Stimulated activated naive CD4-positive, alpha-beta T cell treated with Interleukin-2 at 50 U/mL for 16 hours (primary cell): ENCODE measurements at regions not wholly inside any gene's neighbourhood (a gene's known extent, or its start where the extent isn't known, plus 50 kb on each side); places are given as distances from the start of the nearest gene placed in this dataset.

Experiments used
- DNase-seq: peaks from one replicate; lab custom pipeline; 2025; lab: John Stamatoyannopoulos, UW

DNA sequence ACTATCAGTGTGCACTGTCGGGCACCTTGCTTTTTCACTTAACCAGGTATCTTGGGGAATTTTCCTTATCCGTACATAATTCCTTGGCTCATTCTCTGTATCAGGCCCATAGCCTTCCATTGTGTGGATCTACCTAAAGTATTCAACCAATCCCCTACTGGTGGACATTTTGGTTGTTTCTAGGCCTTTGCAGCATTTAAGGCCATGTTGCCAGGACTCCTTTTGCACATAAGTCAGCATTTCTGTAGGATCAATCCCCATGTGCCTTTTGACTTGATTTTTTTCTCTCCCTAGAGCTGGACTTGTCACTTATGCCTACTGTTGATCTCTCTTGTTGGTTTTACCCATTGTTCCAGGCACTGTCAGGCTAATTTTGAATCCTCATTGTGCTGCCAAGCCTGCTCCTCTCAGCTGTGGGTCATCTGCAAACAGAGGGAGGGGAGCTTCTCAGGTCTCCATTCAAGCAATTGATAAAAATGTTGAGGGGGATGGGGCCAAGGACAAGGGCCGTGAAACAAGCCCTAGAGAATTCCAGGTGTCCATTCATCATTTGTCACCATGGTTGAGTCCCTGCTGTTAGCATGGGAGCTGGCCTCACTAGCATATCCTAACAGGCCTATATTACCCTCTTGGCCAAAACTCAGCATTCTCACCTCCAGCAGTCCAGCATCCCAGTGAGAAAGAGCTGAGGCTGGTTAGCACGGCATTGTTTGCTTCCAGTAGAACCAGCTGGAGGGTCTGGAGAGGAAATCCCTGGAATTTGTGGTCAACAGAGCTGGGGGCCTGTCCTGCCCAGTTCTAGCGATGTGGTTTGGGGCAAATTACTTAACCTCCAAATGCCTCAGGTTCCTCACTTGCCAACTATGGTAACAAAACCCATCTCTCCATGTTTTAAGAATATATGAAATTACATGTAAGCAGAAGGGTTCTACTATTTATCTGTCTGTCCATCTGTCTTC is 178.4 kb downstream of the MRPL14 start:
- DNase-seq = no peak

DNA sequence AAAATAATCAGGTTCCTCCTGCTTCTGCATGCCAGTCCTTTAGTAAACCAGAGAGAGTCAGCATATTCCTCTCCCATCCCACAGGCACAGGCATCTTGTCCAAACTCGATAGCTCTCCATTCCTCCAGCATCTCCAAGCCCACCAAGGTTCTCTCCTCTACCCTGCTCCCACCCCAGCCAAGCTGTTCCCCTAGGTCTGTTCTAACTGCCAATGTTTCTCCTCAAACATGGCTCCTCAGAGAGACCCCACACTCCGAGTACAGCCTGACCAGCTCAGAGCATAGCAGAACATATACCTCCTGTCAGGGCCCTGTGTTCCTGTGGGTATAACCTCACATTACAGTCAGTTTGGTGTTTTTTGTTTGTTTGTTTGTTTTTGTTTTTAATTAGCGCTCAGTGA is 177.8 kb downstream of the VEGFA start:
- DNase-seq = no peak

DNA sequence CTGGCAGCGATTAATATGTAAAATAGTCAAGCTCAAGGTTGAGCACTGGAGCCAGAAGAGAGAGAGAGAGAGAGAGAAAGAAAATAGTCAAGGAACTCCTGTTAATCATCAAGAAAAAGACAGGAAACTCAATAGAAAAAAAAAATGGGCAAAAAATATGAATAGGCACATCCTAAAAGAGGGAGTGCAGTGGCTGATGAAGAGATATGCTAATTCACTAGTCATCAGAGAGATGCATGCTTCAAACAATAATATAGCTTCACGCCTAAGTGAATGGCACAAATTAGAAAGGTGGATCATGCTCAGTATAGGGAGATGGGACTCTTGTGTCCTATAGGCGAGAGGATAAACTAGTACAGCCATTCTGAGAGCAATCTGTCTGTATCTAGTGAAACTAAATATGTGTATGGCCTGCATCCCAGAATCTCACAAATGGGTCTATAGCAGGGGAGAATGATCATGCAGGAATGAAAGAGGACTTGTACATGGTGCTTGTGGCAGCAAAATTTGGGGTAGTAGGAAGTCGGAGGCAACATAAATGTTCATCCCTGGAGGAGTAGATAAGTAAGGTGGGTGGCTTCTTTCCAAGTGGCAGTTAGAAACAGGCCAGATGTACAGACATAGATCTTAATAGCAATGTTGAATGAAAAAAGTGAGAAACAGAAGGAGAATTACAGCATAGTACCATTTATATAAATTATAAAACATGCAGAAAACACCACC is 176.8 kb downstream of the VEGFA start:
- DNase-seq = no peak

DNA sequence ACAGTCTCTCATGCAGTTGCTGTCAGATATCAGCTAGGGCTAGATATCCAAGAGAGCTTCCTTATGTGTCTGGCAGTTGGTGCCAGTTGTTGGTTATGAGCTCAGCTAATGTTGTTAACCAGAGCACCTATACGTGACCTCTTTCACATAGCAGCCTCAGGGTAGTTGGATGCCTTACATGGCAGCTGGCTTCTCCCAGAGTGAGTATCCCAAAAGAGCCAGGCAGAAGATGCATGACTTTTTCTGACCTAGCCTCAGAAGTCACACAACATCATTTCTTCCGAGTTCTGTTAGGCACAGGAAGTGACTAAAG is 175.7 kb downstream of the VEGFA start:
- no peak for DNase-seq

DNA sequence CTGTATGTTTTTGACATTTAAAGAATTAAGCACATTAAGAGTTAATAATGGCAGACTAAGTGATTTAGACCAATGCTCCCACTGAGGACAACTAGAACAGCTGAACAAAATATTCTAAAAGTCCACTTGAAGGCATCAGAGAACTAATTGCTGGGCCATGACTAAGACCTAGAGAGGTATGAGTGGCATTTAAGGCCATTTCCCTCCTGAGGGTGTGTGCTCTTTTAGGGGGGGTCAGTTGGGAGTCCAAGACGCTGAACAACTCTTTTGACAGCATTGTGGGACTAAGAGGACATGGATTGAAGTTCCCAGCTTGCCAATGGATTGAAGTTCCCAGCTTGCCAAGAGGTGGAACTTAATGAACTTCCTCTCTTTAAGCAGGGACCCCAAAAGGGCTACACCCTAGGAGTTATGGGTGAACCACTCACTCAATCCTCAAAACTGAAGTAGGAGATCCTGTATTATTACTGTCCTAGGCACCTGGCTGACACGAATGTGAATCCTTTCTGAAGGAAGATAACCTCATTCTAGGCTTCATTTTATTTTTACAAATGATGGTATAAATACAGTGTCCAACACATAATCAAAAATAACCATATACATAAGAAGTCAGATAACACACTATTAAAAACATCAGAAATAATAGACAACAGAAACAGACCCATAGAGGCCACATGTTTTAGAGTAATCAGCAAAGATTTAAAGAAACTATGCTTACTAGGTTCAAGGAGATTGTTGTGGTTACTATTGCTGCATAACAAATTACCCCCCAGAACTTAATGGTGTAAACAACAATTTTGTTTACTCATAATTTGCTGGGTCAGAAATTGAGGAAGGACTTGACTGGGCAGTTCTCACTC is 175.1 kb downstream of the VEGFA start:
- no peak for DNase-seq

DNA sequence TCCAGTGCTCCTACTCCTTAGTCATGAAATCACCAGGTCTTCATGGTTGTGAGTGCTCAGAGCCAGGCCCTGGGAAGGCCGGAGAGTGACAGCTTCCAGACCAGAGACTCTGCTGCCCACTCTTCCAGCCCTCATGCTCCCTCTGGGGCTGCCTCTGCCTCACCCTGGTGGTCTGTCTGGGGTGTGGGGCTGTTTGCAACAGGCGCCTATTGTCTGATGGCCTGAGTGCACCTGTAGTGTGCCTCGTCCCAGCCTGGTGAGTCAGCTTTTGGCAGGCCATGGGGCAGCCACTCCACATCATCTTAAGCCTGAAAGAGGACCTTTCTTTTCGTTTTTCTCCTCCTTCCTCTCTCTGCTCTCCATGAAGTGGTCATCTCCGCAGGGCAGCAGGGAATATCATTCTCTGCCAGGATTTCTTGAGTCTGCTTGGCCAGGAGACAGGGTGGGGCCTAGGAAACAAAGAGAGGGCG is 173.8 kb downstream of the VEGFA start:
- DNase-seq = no peak

DNA sequence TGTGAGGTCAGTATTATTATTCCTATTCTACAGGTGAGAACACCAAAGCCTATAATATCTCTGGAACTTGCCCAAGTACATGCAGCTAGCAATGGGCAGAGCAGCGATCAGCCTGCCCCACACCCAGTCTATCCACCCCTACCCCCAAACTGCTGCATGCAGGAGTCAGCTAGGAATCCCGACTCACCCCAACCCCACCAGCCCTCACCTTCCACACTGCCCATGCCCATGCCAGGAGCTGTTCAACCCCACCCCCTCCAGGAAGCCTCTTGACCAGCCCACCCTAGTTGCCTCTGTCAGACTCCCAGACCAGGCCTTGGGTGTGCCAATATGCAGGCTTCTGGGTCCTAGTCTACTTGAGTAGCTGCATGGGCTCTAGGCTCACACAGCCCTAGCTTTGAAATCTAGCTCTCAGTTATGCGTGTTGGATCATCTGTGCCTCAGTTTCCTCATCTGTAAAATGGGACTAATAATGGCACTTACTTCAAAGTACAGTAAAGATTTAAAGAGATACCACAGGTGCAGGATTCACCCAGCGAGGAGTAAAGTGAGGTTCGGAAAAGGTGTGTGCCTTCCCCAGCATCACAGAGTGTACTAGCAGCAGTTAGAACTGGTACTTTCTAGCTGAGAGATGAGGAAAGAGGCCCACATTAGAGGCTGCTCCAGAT is 173.2 kb downstream of the VEGFA start:
- no peak for DNase-seq

DNA sequence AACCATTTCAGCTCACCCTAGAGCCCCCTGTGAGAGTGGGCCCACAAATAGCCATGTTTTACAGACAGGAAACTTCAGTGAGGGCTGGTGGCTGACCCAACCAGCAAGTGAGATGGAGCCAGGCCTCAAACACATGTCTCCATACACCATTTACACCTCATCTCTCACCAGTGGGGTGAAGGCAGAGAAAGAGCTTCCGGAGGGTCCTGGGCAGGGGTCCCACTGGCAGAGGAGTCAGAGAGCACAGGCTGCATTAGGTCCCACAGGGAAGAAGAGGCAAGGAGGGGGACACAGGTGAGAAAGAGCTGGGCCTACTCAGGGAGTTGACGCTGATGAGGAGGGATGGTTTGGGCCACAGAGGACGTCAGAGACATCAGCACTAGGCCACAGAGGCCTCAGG is 172.6 kb downstream of the VEGFA start:
- DNase-seq = no peak

DNA sequence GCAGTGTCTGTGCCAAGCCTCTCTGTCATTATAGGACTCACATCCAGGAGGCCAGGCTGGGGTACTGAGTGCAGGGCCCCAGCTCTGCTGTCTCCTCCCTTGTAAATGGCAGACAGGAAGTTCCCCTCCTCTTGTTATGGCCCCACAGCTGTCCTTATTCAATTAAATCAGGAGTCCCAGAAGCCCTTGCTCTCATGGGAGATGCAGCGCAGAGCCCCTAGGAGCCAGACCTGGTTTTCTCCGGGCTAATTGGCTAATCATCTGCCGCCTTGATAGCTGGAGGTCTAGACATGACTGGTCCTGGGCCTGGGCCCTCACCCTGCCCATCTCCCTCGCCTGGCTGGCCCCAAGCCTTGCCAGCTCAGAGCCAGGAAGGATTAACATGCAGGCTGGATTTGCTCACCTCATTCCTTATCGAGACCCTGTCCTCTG is 172.0 kb downstream of the VEGFA start:
- DNase-seq = no peak

DNA sequence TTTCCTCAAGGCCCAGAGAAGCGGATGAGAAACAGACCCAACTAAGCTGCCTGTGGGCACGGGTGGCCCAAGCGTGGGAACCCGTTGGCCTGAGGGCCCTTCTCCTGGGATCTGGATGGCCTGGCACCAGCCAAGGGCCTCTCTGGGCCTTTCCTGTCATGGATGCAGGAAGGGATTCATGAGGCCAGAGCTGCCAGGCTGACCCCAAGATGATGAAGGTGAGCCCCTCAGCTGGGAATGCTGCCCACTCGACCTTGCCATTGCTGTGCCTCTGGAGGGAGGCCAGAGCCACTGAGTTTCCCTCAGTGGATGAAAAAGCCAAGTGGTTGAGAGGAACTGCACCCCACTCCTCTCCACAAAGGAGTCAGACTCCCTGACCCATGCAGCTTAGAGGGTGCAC is 171.2 kb downstream of the VEGFA start:
- DNase-seq = no peak

DNA sequence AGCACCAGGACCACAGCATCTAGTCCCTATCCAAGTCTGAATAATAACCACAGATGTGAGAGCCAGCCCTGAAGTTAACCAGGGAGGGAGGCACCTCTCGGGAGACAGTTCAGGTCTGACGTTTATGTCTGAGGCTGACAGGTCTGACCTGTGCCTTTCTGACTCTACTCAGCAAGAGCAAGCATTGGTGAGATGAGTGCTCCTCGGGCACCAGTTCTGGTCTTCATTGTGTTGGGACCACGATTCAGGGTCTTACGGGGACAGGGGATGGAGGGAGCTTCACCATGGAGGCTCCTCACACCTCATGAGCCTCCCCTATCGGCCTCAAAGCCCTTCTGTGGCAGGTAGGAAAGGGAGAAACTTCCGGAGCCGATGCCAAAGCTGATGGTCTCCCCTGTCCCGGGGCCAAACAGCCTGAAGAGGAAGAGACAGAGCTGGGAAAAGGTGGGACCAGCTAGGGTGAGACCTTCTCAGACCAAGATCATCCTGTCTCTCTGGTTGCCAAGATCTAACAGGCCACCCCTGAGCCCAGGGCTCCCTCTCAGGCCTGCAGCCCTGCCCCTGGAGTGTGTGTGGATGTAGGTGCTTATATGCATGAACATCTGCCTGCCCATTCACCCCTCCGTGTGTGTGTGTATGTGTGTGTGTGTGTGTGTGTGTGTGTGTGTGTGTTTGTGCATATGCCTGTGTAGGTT is 170.5 kb downstream of the VEGFA start:
- no peak for DNase-seq

DNA sequence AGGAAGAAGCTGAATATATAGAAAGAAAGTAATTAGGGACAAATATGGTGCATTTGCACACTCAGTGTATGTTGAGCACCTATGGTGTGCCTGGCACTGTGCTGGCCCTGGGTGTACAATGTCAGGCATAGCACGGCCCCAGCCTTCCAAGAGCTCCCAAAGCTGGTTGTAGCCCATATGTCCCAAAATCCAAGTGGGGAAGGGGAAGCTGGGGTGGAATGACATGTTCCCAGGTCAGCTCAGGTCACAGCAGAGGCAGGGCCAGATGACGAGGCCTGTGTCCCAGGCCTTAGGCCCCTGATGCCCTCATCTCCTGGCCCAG is 170.0 kb downstream of the VEGFA start:
- no peak for DNase-seq

DNA sequence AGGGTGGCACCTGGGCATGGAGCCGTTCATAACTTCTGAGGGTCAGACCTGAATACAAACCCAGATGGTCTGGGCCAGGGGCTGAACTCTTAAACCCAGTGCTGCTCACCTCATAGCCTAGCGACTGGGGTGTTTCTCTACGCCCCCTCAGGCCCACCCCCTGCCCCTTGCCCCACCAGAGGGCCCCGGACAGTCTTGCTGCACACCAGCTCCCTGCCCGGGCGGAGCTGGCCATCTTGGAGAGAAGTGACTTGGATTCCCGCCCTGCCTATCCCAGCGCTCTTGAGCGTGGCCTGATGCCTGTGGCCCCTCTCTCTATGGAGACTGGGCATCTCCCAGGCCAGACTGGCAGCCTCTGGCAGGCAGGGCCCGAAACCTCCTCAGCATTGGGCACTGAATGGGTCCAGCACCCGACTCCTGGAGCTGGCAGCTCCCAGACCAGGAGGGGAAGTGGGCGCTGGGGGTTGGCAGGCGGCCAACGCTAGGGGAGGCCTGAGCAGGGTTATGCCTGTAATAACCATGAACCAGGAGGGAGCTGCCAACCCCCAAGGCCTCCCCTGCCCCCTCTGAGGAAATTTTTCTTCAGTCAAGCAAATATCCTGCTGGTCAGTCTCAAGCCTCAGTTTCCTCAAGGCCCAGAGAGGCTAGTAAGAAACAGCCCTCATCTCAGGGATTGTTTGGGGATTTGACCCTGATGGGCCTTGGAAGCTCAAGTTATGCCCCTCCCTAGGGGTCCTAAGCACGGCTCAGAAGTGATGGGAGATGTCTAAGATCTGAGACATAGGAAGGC is 169.5 kb downstream of the VEGFA start:
- no peak for DNase-seq

DNA sequence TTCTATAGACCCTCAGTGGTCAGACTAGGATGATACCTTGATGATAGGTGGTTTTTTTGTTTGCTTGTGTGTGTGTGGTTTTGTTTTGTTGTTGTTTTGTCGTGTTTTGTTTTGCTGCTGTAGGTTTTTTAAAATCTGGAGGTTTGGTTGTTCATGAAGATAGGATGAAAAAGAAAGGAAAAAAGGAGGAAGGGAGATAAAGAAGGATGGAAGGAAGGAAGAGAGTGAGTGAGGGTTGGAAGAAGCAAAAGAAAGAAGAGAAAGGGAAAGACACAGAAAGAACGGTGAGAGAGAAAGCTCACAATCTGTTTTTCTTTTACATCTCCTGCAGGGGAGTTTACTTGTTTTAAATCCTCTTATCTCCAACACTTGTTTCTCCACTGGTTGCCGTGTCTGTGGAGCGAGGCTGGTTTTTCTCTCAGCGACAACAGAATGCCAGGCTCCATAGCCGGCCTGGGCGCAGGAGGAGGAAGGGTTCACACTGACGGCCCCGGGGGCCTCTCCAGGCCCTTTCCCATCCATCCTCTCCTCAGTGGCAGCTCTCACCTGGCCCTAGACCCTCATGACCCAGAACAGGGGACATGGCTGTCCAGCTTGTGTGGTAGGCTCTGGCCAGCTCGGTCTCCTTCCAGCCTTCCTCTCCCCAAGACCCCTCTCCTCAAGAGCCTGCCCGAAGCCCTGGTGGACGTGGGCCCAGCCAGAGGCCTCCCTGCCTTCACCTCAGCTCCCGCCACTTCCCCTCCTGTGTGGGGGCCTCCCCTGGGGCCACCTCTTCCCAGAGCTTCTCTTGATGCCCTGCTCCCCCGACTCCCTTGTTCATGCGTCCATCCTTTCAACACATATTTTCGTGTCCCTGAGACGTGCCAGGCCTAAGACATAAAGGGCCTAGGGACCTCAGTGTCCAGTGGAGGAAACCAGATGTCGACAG is 168.4 kb downstream of the VEGFA start:
- DNase-seq = no peak

DNA sequence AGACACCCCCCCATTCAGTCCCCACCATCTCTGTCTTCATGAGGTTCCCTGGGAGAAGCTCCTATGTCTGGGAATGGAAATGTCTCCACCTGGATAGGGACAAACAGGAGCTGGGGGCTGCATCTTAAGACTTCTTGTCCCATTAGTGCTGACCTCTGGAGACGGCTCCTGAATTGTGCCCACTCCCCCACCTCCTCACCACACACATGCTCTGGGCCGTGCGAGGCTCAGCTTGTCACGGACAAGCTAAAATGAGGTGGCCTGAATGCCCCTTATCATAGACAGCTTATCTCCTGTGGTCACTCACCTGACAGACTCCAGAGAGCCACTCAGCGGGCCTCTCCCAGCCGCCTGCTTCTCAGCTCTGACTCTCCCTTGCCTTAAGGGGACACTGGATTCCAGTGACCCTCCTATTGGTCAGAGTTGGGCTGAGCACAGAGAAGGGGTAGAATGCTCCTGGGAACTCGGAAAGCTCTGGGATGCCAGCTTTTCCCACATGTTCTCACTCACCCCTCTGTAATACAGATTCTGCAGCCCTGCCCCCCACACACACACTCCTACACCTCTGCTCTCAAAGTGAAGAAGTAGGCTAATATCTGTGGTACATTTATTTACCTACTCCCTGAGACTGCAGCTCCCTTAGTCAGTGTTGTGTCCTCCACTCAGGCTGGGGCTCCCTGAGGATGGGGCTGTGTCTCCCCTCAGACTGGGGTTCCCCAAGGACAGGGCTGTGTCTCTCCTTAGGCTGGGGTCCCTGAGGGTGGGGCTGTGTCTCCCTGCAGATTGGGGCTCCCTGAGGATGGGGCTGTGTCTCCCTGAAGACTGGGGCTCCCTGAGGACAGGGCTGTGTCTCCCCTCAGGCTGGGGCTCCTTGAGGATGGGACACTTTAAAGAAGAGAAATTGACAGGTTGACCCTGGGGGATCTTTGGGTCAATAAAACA is 167.5 kb downstream of the VEGFA start:
- DNase-seq = no peak

DNA sequence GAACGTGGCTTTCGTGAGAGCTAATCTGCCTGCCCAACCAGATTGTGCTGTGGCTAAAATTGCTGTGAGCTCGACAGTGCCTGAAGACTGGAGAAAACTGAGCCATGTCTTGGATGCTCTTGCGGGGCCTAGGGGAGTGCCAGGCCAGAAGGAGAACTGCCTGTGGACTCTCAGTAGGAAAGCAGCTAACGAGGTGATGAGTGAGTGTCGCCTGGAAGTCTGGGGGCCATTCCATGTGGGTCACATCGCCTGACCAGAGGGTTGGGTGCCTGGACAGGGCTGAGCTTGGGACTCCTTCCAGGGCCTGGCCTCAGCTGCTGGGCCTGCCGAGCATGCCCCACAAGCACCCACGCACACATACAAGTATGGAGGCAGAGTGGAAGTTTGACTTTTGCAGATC is 166.5 kb downstream of the VEGFA start:
- DNase-seq = no peak

DNA sequence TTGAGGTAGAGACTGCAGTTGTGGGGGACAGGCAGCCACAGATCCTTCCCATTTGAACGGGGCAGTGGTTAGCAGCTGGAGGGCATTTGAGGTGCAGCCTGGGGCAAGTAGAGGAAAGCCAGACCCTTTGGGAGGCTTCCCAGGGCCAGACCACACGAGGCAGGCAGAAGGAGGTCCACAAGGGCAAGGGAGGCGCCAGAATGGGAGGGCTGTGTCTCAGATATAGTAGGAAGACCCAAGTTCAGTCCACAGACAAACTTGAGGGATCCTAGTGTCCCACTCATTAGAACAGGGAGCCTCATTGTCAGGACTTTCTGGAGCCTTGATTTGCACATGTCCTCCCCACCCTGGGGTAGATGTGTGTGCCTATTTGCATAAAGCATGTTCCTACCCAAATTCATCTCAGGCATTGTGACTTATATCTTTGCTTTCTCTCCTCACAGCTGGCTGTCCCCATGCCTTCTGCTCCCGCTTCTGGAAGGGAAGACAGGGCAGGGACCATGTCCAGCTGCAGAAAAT is 166.0 kb downstream of the VEGFA start:
- DNase-seq = no peak
